Esophagus squamous epithelium (tissue), 5 donors: ENCODE measurements at regions not wholly inside any gene's neighbourhood (a gene's known extent, or its start where the extent isn't known, plus 50 kb on each side); places are given as distances from the start of the nearest gene placed in this dataset.

Source experiments
- DNase-seq: peaks from one replicate; lab custom pipeline; 2025; lab: John Stamatoyannopoulos, UW
- H3K27ac ChIP-seq, 4 donors: fragments of 200-600 bp; sonication (generic); one replicate each; pipeline ENCODE4 v1.5.1; 2016 to 2019; ENCODE audit warnings: mild to moderate bottlenecking in 1 of 4
- H3K27me3 ChIP-seq, 4 donors: fragments of 200-600 bp; sonication (generic); 1 replicate in 3 of 4; 2 replicates in 1 of 4; pipeline versions ENCODE4 v1.5.1 to v1.6.0; 2017 to 2021; ENCODE audit warnings: antibody characterized with exemption in 1 of 4
- H3K36me3 ChIP-seq, 3 donors: fragments of 200-600 bp; sonication (generic); one replicate each; pipeline ENCODE4 v1.5.1; 2016 to 2019
- H3K4me1 ChIP-seq, 3 donors: fragments of 200-600 bp; sonication (generic); one replicate each; pipeline ENCODE4 v1.5.1; 2017 to 2019
- H3K4me3 ChIP-seq, 4 donors: fragments of 200-600 bp; sonication (generic); 1 replicate in 3 of 4; 2 replicates in 1 of 4; pipeline ENCODE4 v1.5.1; 2016 to 2019; ENCODE audit warnings: mild to moderate bottlenecking in 2 of 4, moderate library complexity in 1 of 4
- H3K9me3 ChIP-seq, 3 donors: fragments of 200-600 bp; sonication (generic); one replicate each; pipeline ENCODE4 v1.5.1; 2016 to 2019
- POLR2A ChIP-seq, 4 donors: fragments of 450-650 bp; IDR thresholded peaks; one replicate each; pipeline ENCODE4 v1.6.1; 2017; ENCODE audit warnings: antibody characterized with exemption in 4 of 4, mild to moderate bottlenecking in 4 of 4, moderate library complexity in 3 of 4
- WGBS, 2 donors: methylation state at CpG; one replicate each; pipeline ENCODE4 v1.1.5; 2018; 5-methylcytosine and 5-hydroxymethylcytosine counted together
- intact Hi-C: fragments of 100-400 bp; cut with DNase I; formaldehyde crosslinking; loops from one replicate; pipeline ENCODE4 v1.15.0; 2022
- TF ChIP-seq, protein P1 (sequence below), 6 experiments: fragments of 450-650 bp in 4 of 6; fragments of 200-600 bp in 2 of 6; sonication (generic) in 2 of 6; IDR thresholded peaks; one replicate each; pipeline ENCODE4 v1.5.1; 2016 to 2019; ENCODE audit warnings: antibody characterized with exemption in 6 of 6, mild to moderate bottlenecking in 4 of 6, moderate library complexity in 4 of 6
- donor health status: DM: yes; HTN: yes; CAD: no.

DNA sequence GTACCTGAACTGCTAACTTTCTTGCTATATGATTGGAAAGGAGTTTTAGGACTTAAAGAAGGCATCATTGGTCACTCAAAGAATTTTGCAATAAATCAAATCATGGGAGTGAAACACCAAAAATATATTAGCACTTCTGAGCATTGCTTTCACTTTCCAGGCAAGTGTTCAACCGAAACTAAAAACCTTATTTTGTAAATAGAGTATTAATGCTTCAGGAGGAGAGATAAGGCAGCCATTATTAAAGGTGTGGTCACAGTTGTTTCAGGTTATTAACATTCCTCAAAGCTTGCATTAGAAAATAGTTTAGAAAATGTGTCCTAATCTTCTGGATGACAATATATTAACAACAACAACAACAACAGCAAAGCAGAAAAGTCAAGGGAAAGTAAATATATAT is 92.3 kb upstream of the TLL1 start:
- DNase-seq: no peak
- no peak for TF ChIP-seq POLR2A (IDR thresholded peaks at IDR 0.05)
- TF ChIP-seq, protein P1, sequence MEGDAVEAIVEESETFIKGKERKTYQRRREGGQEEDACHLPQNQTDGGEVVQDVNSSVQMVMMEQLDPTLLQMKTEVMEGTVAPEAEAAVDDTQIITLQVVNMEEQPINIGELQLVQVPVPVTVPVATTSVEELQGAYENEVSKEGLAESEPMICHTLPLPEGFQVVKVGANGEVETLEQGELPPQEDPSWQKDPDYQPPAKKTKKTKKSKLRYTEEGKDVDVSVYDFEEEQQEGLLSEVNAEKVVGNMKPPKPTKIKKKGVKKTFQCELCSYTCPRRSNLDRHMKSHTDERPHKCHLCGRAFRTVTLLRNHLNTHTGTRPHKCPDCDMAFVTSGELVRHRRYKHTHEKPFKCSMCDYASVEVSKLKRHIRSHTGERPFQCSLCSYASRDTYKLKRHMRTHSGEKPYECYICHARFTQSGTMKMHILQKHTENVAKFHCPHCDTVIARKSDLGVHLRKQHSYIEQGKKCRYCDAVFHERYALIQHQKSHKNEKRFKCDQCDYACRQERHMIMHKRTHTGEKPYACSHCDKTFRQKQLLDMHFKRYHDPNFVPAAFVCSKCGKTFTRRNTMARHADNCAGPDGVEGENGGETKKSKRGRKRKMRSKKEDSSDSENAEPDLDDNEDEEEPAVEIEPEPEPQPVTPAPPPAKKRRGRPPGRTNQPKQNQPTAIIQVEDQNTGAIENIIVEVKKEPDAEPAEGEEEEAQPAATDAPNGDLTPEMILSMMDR (IDR thresholded peaks at IDR 0.05): no peak
- Histone ChIP-seq H3K36me3 (no peaks in the 10 kb centered on the region), H3K9me3 (no peaks in the 10 kb centered on the region), H3K27me3 (no peaks in the 10 kb centered on the region), H3K27ac (no peak overlapping the region), H3K4me1 (peaks cover 0 to 3% (median 0%) of the 10 kb centered on the region in 3 donors), H3K4me3 (no peak overlapping the region)
- 14 to 21% methylated on average over 1 of the region's 1 CpG for WGBS, 2 donors
- intact Hi-C loops: no loop called here

DNA sequence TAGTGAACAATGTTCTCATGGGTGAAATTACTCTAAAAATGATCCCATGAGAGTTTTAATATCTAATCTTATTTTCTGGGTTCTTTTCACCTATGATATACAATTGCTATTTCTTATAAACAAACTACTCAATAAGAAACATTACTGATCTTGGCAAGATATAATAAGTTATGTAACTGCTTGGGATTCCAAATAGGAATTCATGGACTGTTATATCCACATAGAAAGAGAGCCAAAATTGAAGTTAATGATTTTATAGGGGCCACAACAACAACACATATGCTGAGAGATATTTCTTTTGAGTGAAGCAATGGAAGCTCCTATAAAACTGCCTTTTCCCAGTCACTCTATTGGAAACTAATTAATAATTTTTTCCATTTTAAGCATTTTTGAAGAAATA is 90.4 kb upstream of the TLL1 start:
- intact Hi-C loops: no loop called here
- H3K4me1 ChIP-seq: peaks cover 0 to 3% (median 0%) of the 10 kb centered on the region in 3 donors
- H3K9me3 ChIP-seq: no peaks in the 10 kb centered on the region
- H3K27me3 ChIP-seq: no peaks in the 10 kb centered on the region
- H3K36me3 ChIP-seq: no peaks in the 10 kb centered on the region
- TF ChIP-seq POLR2A (IDR thresholded peaks at IDR 0.05): no peak
- TF ChIP-seq, protein P1 (IDR thresholded peaks at IDR 0.05): no peak
- H3K27ac ChIP-seq: no peak overlapping the region
- DNase-seq: no peak
- H3K4me3 ChIP-seq: no peak overlapping the region

DNA sequence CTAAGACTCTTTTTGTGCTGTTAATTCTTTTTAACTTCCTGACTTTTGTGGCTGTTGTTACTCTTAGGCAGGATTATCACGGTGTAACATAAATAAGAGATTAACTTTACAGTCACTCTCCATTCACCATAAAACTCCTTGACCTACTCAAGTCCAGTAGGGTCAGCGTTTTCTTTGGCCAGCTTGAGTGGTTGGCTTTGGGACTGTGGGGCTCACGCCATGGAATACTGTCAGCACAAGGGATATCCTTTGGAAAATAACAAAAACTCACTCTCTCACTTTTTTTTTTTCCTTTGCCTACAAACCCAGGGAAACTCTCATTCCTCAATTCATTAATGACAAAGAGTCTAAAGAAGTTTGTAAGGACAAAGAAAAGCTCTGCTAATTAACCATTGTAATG is 89.4 kb upstream of the TLL1 start:
- Histone ChIP-seq H3K4me1 (peaks cover 0 to 3% (median 0%) of the 10 kb centered on the region in 3 donors), H3K4me3 (no peak overlapping the region), H3K27ac (no peak overlapping the region), H3K9me3 (no peaks in the 10 kb centered on the region), H3K36me3 (no peaks in the 10 kb centered on the region), H3K27me3 (no peaks in the 10 kb centered on the region)
- 34 to 44% methylated on average over 3 of the region's 3 CpGs for WGBS, 2 donors
- DNase-seq: no peak
- intact Hi-C loops: no loop called here
- TF ChIP-seq, protein P1 (IDR thresholded peaks at IDR 0.05): no peak
- no peak for TF ChIP-seq POLR2A (IDR thresholded peaks at IDR 0.05)

DNA sequence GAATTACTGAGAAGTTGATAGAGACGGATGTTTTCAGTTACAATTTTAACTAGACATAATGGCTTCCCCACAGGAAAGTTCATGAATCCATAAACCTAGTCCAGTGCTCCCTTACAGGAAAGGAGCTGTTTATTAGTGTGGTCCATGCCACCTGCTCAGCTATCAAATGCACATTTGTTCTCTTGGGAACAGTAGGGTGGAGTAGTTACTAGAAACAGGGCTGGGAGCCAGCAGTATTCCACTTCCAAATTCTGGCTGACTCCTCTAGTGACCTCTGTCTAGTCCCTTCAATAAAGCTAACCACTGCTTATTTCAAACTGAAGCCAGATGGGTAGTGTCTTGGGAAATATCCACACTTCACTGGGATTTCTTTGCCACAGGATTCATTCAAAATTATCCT is 88.4 kb upstream of the TLL1 start:
- no peak for DNase-seq
- no peak for TF ChIP-seq POLR2A (IDR thresholded peaks at IDR 0.05)
- TF ChIP-seq, protein P1 (IDR thresholded peaks at IDR 0.05): no peak
- peaks cover 0 to 3% (median 0%) of the 10 kb centered on the region in 3 donors for H3K4me1 ChIP-seq
- no peak overlapping the region for H3K4me3 ChIP-seq
- H3K36me3 ChIP-seq: no peaks in the 10 kb centered on the region
- WGBS, 2 donors: 47 to 73% methylated on average over 1 of the region's 1 CpG
- H3K27ac ChIP-seq: no peak overlapping the region
- intact Hi-C loops: no loop called here
- no peaks in the 10 kb centered on the region for H3K9me3 ChIP-seq
- H3K27me3 ChIP-seq: no peaks in the 10 kb centered on the region

DNA sequence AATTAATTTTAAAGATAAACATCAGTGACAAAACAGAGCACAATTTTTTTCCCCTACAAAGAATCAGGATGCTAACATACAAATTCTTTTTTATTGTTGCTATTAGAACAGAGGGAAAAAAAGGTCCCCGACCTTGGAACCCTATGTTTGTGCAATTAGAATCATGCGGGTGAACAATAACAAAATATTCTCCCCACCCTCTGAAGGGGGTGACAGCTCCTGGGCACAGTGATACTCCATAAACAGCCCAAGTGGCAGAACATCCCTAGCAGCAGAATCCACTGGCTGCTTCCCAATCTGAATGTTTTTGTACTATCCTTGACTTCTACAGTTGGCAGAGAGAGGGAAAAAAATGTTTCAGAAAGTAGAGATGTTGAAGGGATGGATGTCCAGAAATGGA is 87.7 kb upstream of the TLL1 start:
- Histone ChIP-seq H3K4me3 (no peak overlapping the region), H3K9me3 (no peaks in the 10 kb centered on the region), H3K27ac (no peak overlapping the region), H3K27me3 (no peaks in the 10 kb centered on the region), H3K4me1 (peaks cover 0 to 3% (median 0%) of the 10 kb centered on the region in 3 donors), H3K36me3 (no peaks in the 10 kb centered on the region)
- 59 to 69% methylated on average over 2 of the region's 2 CpGs for WGBS, 2 donors
- no peak for DNase-seq
- TF ChIP-seq, protein P1 (IDR thresholded peaks at IDR 0.05): no peak
- TF ChIP-seq POLR2A (IDR thresholded peaks at IDR 0.05): no peak
- intact Hi-C loops: no loop called here
